ENCODE measurements at regions not wholly inside any gene's neighbourhood (a gene's known extent, or its start where the extent isn't known, plus 50 kb on each side); places are given as distances from the start of the nearest gene placed in this dataset.

- Histone ChIP-seq H4K20me1 (ENCODE audit: control insufficient read depth, extremely low read depth, insufficient read depth, low read length) (no peaks in the 10 kb centered on the region), H3K9ac (ENCODE audit: control insufficient read depth, extremely low read depth, insufficient read depth, low read length) (no peak overlapping the region), H3K9me3 (ENCODE audit: control insufficient read depth, low read depth, low read length) (no peaks in the 10 kb centered on the region), H3K27me3 (ENCODE audit: control insufficient read depth, extremely low read depth, insufficient read depth, low read length) (no peaks in the 10 kb centered on the region), H3K79me2 (ENCODE audit: control insufficient read depth, insufficient read depth, low read length) (no peaks in the 10 kb centered on the region), H3K9me1 (ENCODE audit: control insufficient read depth, extremely low read depth, insufficient read depth, low read length) (no peaks in the 10 kb centered on the region), H3K4me2 (ENCODE audit: control insufficient read depth, extremely low read depth, insufficient read depth, low read depth, low read length) (no peak overlapping the region), H2AFZ (ENCODE audit: control insufficient read depth, low read length) (no peak overlapping the region), H3K27ac (ENCODE audit: control insufficient read depth, insufficient read depth, low read length) (no peak overlapping the region), H3K4me1 (ENCODE audit: control insufficient read depth, extremely low read depth, insufficient read depth, low read length) (peaks cover 10% of the 10 kb centered on the region), H3K4me3 (ENCODE audit: control insufficient read depth in 2 of 3, extremely low read depth in 1 of 3, insufficient read depth in 2 of 3, low read depth in 1 of 3, low read length in 3 of 3) (no peak overlapping the region), H3K36me3 (ENCODE audit: control insufficient read depth in 2 of 2, extremely low read depth in 1 of 2, insufficient read depth in 2 of 2, low read length in 2 of 2) (no peaks in the 10 kb centered on the region)
- FAIRE-seq (no peak), DNase-seq (ENCODE audit: low read depth, low spot score) (no peak)
- dilution Hi-C loops (cut with MboI; ENCODE audit: extremely low pct_ligation_motif_present, low sequenced_read_pairs): no loop called here
- no peak for TF ChIP-seq CTCF (optimal IDR thresholded peaks at IDR 0.05 in 1 of 3, IDR thresholded peaks at IDR 0.05 in 1 of 3, conservative IDR thresholded peaks at IDR 0.05 in 1 of 3; ENCODE audit: extremely low read depth in 1 of 3, insufficient read depth in 2 of 3, low read length in 3 of 3)
These were observed 54.7 kb upstream of the FZD7 start for GRCh38 chr2:201978986-201979385.

- Histone ChIP-seq H2AFZ (ENCODE audit: control insufficient read depth, low read length) (no peak overlapping the region), H3K9me1 (ENCODE audit: control insufficient read depth, extremely low read depth, insufficient read depth, low read length) (no peaks in the 10 kb centered on the region), H3K36me3 (ENCODE audit: control insufficient read depth in 2 of 2, extremely low read depth in 1 of 2, insufficient read depth in 2 of 2, low read length in 2 of 2) (no peaks in the 10 kb centered on the region), H3K4me1 (ENCODE audit: control insufficient read depth, extremely low read depth, insufficient read depth, low read length) (peaks cover 10% of the 10 kb centered on the region), H3K4me3 (ENCODE audit: control insufficient read depth in 2 of 3, extremely low read depth in 1 of 3, insufficient read depth in 2 of 3, low read depth in 1 of 3, low read length in 3 of 3) (no peak overlapping the region), H4K20me1 (ENCODE audit: control insufficient read depth, extremely low read depth, insufficient read depth, low read length) (no peaks in the 10 kb centered on the region), H3K4me2 (ENCODE audit: control insufficient read depth, extremely low read depth, insufficient read depth, low read depth, low read length) (no peak overlapping the region), H3K9ac (ENCODE audit: control insufficient read depth, extremely low read depth, insufficient read depth, low read length) (no peak overlapping the region), H3K79me2 (ENCODE audit: control insufficient read depth, insufficient read depth, low read length) (no peaks in the 10 kb centered on the region), H3K27me3 (ENCODE audit: control insufficient read depth, extremely low read depth, insufficient read depth, low read length) (no peaks in the 10 kb centered on the region), H3K27ac (ENCODE audit: control insufficient read depth, insufficient read depth, low read length) (no peak overlapping the region), H3K9me3 (ENCODE audit: control insufficient read depth, low read depth, low read length) (no peaks in the 10 kb centered on the region)
- dilution Hi-C loops (cut with MboI; ENCODE audit: extremely low pct_ligation_motif_present, low sequenced_read_pairs): no loop called here
- TF ChIP-seq CTCF (optimal IDR thresholded peaks at IDR 0.05 in 1 of 3, IDR thresholded peaks at IDR 0.05 in 1 of 3, conservative IDR thresholded peaks at IDR 0.05 in 1 of 3; ENCODE audit: extremely low read depth in 1 of 3, insufficient read depth in 2 of 3, low read length in 3 of 3) (no peak), EZH2 (IDR thresholded peaks at IDR 0.05; ENCODE audit: low read length) (no peak)
- DNase-seq (ENCODE audit: low read depth, low spot score): no peak
- FAIRE-seq: no peak
These were observed 53.2 kb upstream of the FZD7 start for GRCh38 chr2:201980389-201980821.
